B cell (primary cell): ENCODE measurements at regions not wholly inside any gene's neighbourhood (a gene's known extent, or its start where the extent isn't known, plus 50 kb on each side); places are given as distances from the start of the nearest gene placed in this dataset.

Source experiments
- ATAC-seq: fragments of 200-7000 bp; cut with Tn5 transposase; one replicate; pipeline ENCODE4 v1.10.0; 2021; ENCODE audit warnings: low read depth, mild to moderate bottlenecking, moderate number of reproducible peaks, moderate library complexity
- CTCF ChIA-PET: fragments of 350-600 bp; sonication (Branson Sonifier 250); formaldehyde crosslinking; loops from one replicate; lab custom pipeline; 2021; ENCODE audit warnings: antibody characterized with exemption, inconsistent platforms; lab: Charles Lee
- POLR2A ChIA-PET: fragments of 350-600 bp; sonication (Branson Sonifier 250); formaldehyde crosslinking; loops from one replicate; lab custom pipeline; 2021; ENCODE audit warnings: antibody characterized with exemption; lab: Charles Lee
- DNase-seq: peaks from one replicate; pipeline ENCODE4 v3.0.0; 2013
- H2AFZ ChIP-seq: 2 replicates; pipeline ENCODE4 v1.6.1; 2012; ENCODE audit warnings: mild to moderate bottlenecking, low read depth, low read length; ENCODE audit not compliant: insufficient read depth, poor library complexity, severe bottlenecking
- H3K27ac ChIP-seq, 2 donors: 1 replicate in 1 of 2; 2 replicates in 1 of 2; pipeline ENCODE4 v1.5.1; 2012 to 2013; ENCODE audit warnings: low read length in 2 of 2, mild to moderate bottlenecking in 2 of 2, moderate library complexity in 1 of 2
- H3K27me3 ChIP-seq, 4 experiments: fragments of 200-600 bp in 1 of 4; sonication (generic) in 1 of 4; replicated peaks in 1 of 4; 1 replicate in 2 of 4; 2 replicates in 2 of 4; pipeline versions ENCODE4 v1.6.1 to v1.7.0; 2013 to 2016; ENCODE audit warnings: low read length in 3 of 4, mild to moderate bottlenecking in 2 of 4, mixed read lengths in 1 of 4, moderate library complexity in 1 of 4; ENCODE audit not compliant: insufficient read depth in 4 of 4, control insufficient read depth in 3 of 4; ENCODE audit errors: control extremely low read depth in 1 of 4
- H3K36me3 ChIP-seq, 2 experiments: replicated peaks in 1 of 2; 1 replicate in 1 of 2; 2 replicates in 1 of 2; pipeline versions ENCODE4 v1.6.1 to v1.7.1; 2013; ENCODE audit warnings: low read length in 1 of 2; ENCODE audit not compliant: insufficient read depth in 2 of 2, control insufficient read depth in 1 of 2; ENCODE audit errors: control extremely low read depth in 1 of 2, extremely low read depth in 1 of 2
- H3K4me1 ChIP-seq, 2 donors: fragments of 200-600 bp in 1 of 2; sonication (generic) in 1 of 2; 1 replicate in 1 of 2; 2 replicates in 1 of 2; pipeline versions ENCODE4 v1.5.1 to v1.6.1; 2013 to 2017; ENCODE audit warnings: low read length in 2 of 2; ENCODE audit not compliant: control insufficient read depth in 2 of 2, insufficient read depth in 2 of 2
- H3K4me2 ChIP-seq: replicated peaks from 2 replicates; pipeline ENCODE3; 2012; ENCODE audit warnings: mild to moderate bottlenecking, low read depth, low read length; ENCODE audit not compliant: poor library complexity, severe bottlenecking
- H3K4me3 ChIP-seq, 5 experiments: fragments of 200-600 bp in 1 of 5; sonication (generic) in 1 of 5; 1 replicate in 3 of 5; 2 replicates in 2 of 5; pipeline versions ENCODE4 v1.5.1 to v1.7.0; 2011 to 2016; ENCODE audit warnings: low read length in 4 of 5, mild to moderate bottlenecking in 4 of 5, low read depth in 2 of 5, control low read depth in 1 of 5, moderate library complexity in 1 of 5; ENCODE audit not compliant: insufficient read depth in 1 of 5; ENCODE audit errors: control extremely low read depth in 1 of 5, extremely low read depth in 1 of 5
- H3K79me2 ChIP-seq: fragments of 200-600 bp; sonication (generic); one replicate; pipeline ENCODE4 v1.6.0; 2016; ENCODE audit warnings: low read length; ENCODE audit not compliant: control insufficient read depth, insufficient read depth
- H3K9ac ChIP-seq: fragments of 200-600 bp; sonication (generic); 2 replicates; pipeline ENCODE4 v1.6.1; 2017; ENCODE audit warnings: mild to moderate bottlenecking, low read length, moderate library complexity
- H3K9me3 ChIP-seq, 3 donors: one replicate each; pipeline versions ENCODE4 v1.6.1 to v1.7.1; 2013; ENCODE audit warnings: low read length in 2 of 3; ENCODE audit not compliant: control insufficient read depth in 2 of 3, insufficient read depth in 1 of 3; ENCODE audit errors: control extremely low read depth in 1 of 3
- H4K20me1 ChIP-seq: 2 replicates; pipeline ENCODE4 v1.6.0; 2012; ENCODE audit warnings: mild to moderate bottlenecking, low read length; ENCODE audit not compliant: insufficient read depth, control insufficient read depth, poor library complexity, severe bottlenecking
- H3K27ac Mint-ChIP-seq: one replicate; pipeline ENCODE4 v1.8.0; 2021; ENCODE audit warnings: mixed read lengths
- H3K27me3 Mint-ChIP-seq: one replicate; pipeline ENCODE4 v1.8.0; 2021; ENCODE audit warnings: mixed read lengths
- H3K4me1 Mint-ChIP-seq: one replicate; pipeline ENCODE4 v1.8.0; 2021; ENCODE audit warnings: mixed read lengths
- H3K4me3 Mint-ChIP-seq: one replicate; pipeline ENCODE4 v1.8.0; 2021; ENCODE audit warnings: mixed read lengths
- H3K9me3 Mint-ChIP-seq: one replicate; pipeline ENCODE4 v1.8.0; 2022; ENCODE audit warnings: mixed read lengths; ENCODE audit not compliant: insufficient read depth
- CTCF ChIP-seq: fragments of 200-600 bp; IDR thresholded peaks from one replicate; pipeline ENCODE4 v1.8.0; 2022; ENCODE audit warnings: antibody characterized with exemption, mild to moderate bottlenecking
- EZH2 ChIP-seq: IDR thresholded peaks from 2 replicates; pipeline ENCODE4 v1.6.1; 2012; ENCODE audit warnings: borderline replicate concordance, low read depth, mild to moderate bottlenecking, moderate library complexity, low read length; ENCODE audit not compliant: insufficient read depth, poor library complexity, severe bottlenecking
- WGBS: methylation state at CpG from one replicate; pipeline ENCODE4 v1.1.5; 2013; ENCODE audit warnings: missing lambda C conversion rate; ENCODE audit not compliant: insufficient coverage; 5-methylcytosine and 5-hydroxymethylcytosine counted together
- intact Hi-C: fragments of 100-400 bp; cut with micrococcal nuclease; formaldehyde crosslinking; loops from one replicate; pipeline ENCODE4 v1.10.0; 2022

GRCh38 chr6:112774319-112774718, 427.2 kb downstream of the RFPL4B start:
- Histone ChIP-seq H3K9ac (no peak overlapping the region), H3K36me3 (no peaks in the 10 kb centered on the region), H3K9me3 (no peaks in the 10 kb centered on the region), H3K27ac (no peak overlapping the region), H3K4me1 (no peaks in the 10 kb centered on the region), H3K4me2 (no peak overlapping the region), H3K4me3 (no peak overlapping the region), H4K20me1 (no peaks in the 10 kb centered on the region), H3K27me3 (no peaks in the 10 kb centered on the region), H2AFZ (no peak overlapping the region), H3K79me2 (no peaks in the 10 kb centered on the region)
- no peak overlapping the region for H3K27ac Mint-ChIP-seq
- WGBS: 80% methylated on average over 3 of the region's 4 CpGs
- no peak for TF ChIP-seq CTCF
- TF ChIP-seq EZH2: no peak
- no peaks in the 10 kb centered on the region for H3K4me1 Mint-ChIP-seq
- POLR2A ChIA-PET: no interaction called here
- intact Hi-C loops: no loop called here
- H3K4me3 Mint-ChIP-seq: no peak overlapping the region
- no peaks in the 10 kb centered on the region for H3K27me3 Mint-ChIP-seq
- no peak for ATAC-seq
- DNase-seq: no peak
- CTCF ChIA-PET: interaction anchor here (2.6 kb wide), 1 partner anchor 1085 kb away, joined by 5 read pairs; no protein-coding TSS in a partner anchor
- no peaks in the 10 kb centered on the region for H3K9me3 Mint-ChIP-seq

- peak; percentile 91 for TF ChIP-seq CTCF
- TF ChIP-seq EZH2: no peak
- Histone ChIP-seq H3K4me3 (no peak overlapping the region), H3K4me1 (no peaks in the 10 kb centered on the region), H3K27ac (no peak overlapping the region), H3K4me2 (no peak overlapping the region), H3K27me3 (no peaks in the 10 kb centered on the region), H3K9me3 (no peaks in the 10 kb centered on the region), H3K79me2 (no peaks in the 10 kb centered on the region), H4K20me1 (no peaks in the 10 kb centered on the region), H2AFZ (peak overlapping the region; percentile 16), H3K9ac (no peak overlapping the region), H3K36me3 (no peaks in the 10 kb centered on the region)
- WGBS: 24% methylated on average over 3 of the region's 9 CpGs
- no peak overlapping the region for H3K27ac Mint-ChIP-seq
- intact Hi-C loops: loop anchor here (1.0 kb wide), 4 partner anchors 526 to 1156 kb away; no protein-coding TSS in a partner anchor
- ATAC-seq (peak; percentile 86), DNase-seq (peak; percentile 78)
- H3K27me3 Mint-ChIP-seq: no peaks in the 10 kb centered on the region
- no peak overlapping the region for H3K4me3 Mint-ChIP-seq
- ChIA-PET POLR2A (no interaction called here), CTCF (interaction anchor here (2.0 to 4.6 kb wide), 3 partner anchors 1078 to 1128 kb away, joined by 11 to 28 read pairs (median 21); no protein-coding TSS in a partner anchor)
- no peaks in the 10 kb centered on the region for H3K4me1 Mint-ChIP-seq
- H3K9me3 Mint-ChIP-seq: no peaks in the 10 kb centered on the region
Measured at GRCh38 chr6:112780498-112781096, 433.5 kb downstream of the RFPL4B start.
